Activated CD8-positive, alpha-beta T cell treated with anti-CD3 and anti-CD28 coated beads, Interleukin-2, amount 10 ng/mL, durations not matched to agents 7 days and 5 days (primary cell): ENCODE measurements at regions not wholly inside any gene's neighbourhood (a gene's known extent, or its start where the extent isn't known, plus 50 kb on each side); places are given as distances from the start of the nearest gene placed in this dataset.
"Not testable (repeated sequence)": the region's sequence is repeated elsewhere in the genome, so short reads cannot be mapped to it uniquely, and the experiment has no call there.

Source experiments
- ATAC-seq: fragments of 150-1000 bp; cut with Tn5 transposase; one replicate; pipeline ENCODE4 v1.10.0; 2021; ENCODE audit warnings: moderate library complexity
- CTCF ChIA-PET: fragments of 350-600 bp; sonication (Branson Sonifier 250); formaldehyde crosslinking; loops from one replicate; lab custom pipeline; 2021; ENCODE audit warnings: antibody characterized with exemption; lab: Charles Lee
- POLR2A ChIA-PET: fragments of 350-600 bp; sonication (Branson Sonifier 250); formaldehyde crosslinking; loops from one replicate; lab custom pipeline; 2021; ENCODE audit warnings: antibody characterized with exemption; lab: Charles Lee
- DNase-seq: peaks from one replicate; pipeline ENCODE4 v3.0.0-alpha.2; 2020
- H3K27ac Mint-ChIP-seq: one replicate; pipeline ENCODE4 v1.8.0; 2021; ENCODE audit warnings: mild to moderate bottlenecking, mixed read lengths
- H3K27me3 Mint-ChIP-seq: one replicate; pipeline ENCODE4 v1.8.0; 2021; ENCODE audit warnings: low read depth, mixed read lengths
- H3K36me3 Mint-ChIP-seq: one replicate; pipeline ENCODE4 v1.8.0; 2021; ENCODE audit warnings: low read depth, mixed read lengths
- H3K4me1 Mint-ChIP-seq: one replicate; pipeline ENCODE4 v1.8.0; 2021; ENCODE audit warnings: low read depth, mixed read lengths
- H3K4me3 Mint-ChIP-seq: one replicate; pipeline ENCODE4 v1.8.0; 2021; ENCODE audit warnings: mild to moderate bottlenecking, mixed read lengths
- H3K9me3 Mint-ChIP-seq: one replicate; pipeline ENCODE4 v1.8.0; 2022; ENCODE audit warnings: mixed read lengths; ENCODE audit not compliant: insufficient read depth

- Mint-ChIP-seq H3K27me3 (no peaks in the 10 kb centered on the region), H3K36me3 (no peaks in the 10 kb centered on the region), H3K4me1 (no peaks in the 10 kb centered on the region), H3K27ac (no peak overlapping the region), H3K4me3 (no peak overlapping the region), H3K9me3 (no peaks in the 10 kb centered on the region)
- POLR2A ChIA-PET: no interaction called here
- no peak for ATAC-seq
- no peak for DNase-seq
- CTCF ChIA-PET: no interaction called here
Measured at GRCh38 chr3:26293329-26293844, 329.2 kb upstream of the LRRC3B start.

- no peak for ATAC-seq
- POLR2A ChIA-PET: no interaction called here
- peaks cover 9% of the 10 kb centered on the region for H3K9me3 Mint-ChIP-seq
- no peak overlapping the region for H3K4me3 Mint-ChIP-seq
- H3K27ac Mint-ChIP-seq: no peak overlapping the region
- no peak for DNase-seq
- CTCF ChIA-PET: no interaction called here
- H3K27me3 Mint-ChIP-seq: no peaks in the 10 kb centered on the region
- no peaks in the 10 kb centered on the region for H3K4me1 Mint-ChIP-seq
- H3K36me3 Mint-ChIP-seq: no peaks in the 10 kb centered on the region
Measured at GRCh38 chr3:26307192-26307591, 315.4 kb upstream of the LRRC3B start.

- H3K9me3 Mint-ChIP-seq: peaks cover 4% of the 10 kb centered on the region
- no peak for ATAC-seq
- CTCF ChIA-PET: no interaction called here
- no peak for DNase-seq
- H3K27ac Mint-ChIP-seq: no peak overlapping the region
- POLR2A ChIA-PET: no interaction called here
- no peaks in the 10 kb centered on the region for H3K36me3 Mint-ChIP-seq
- no peak overlapping the region for H3K4me3 Mint-ChIP-seq
- no peaks in the 10 kb centered on the region for H3K4me1 Mint-ChIP-seq
- no peaks in the 10 kb centered on the region for H3K27me3 Mint-ChIP-seq
Measured at GRCh38 chr3:26307787-26308186, 314.8 kb upstream of the LRRC3B start.

- CTCF ChIA-PET: no interaction called here
- no peaks in the 10 kb centered on the region for H3K36me3 Mint-ChIP-seq
- POLR2A ChIA-PET: no interaction called here
- ATAC-seq (no peak), DNase-seq (no peak)
- no peaks in the 10 kb centered on the region for H3K27me3 Mint-ChIP-seq
- H3K4me3 Mint-ChIP-seq: no peak overlapping the region
- no peak overlapping the region for H3K27ac Mint-ChIP-seq
- H3K9me3 Mint-ChIP-seq: peaks cover 4% of the 10 kb centered on the region
- H3K4me1 Mint-ChIP-seq: no peaks in the 10 kb centered on the region
Measured at GRCh38 chr3:26308454-26308853, 314.1 kb upstream of the LRRC3B start.

GRCh38 chr3:26309536-26309935, 313.0 kb upstream of the LRRC3B start:
- H3K27ac Mint-ChIP-seq, H3K27me3 Mint-ChIP-seq, DNase-seq, POLR2A ChIA-PET, H3K4me3 Mint-ChIP-seq, ATAC-seq, CTCF ChIA-PET, H3K9me3 Mint-ChIP-seq, H3K36me3 Mint-ChIP-seq, H3K4me1 Mint-ChIP-seq: not testable (repeated sequence)

GRCh38 chr3:26312816-26313215, 309.8 kb upstream of the LRRC3B start:
- POLR2A ChIA-PET: no interaction called here
- CTCF ChIA-PET: no interaction called here
- ATAC-seq: no peak
- Mint-ChIP-seq H3K27ac (no peak overlapping the region), H3K4me3 (no peak overlapping the region), H3K36me3 (no peaks in the 10 kb centered on the region), H3K4me1 (no peaks in the 10 kb centered on the region), H3K27me3 (no peaks in the 10 kb centered on the region), H3K9me3 (peaks cover 9% of the 10 kb centered on the region)
- no peak for DNase-seq

GRCh38 chr3:26316472-26316871, 306.1 kb upstream of the LRRC3B start:
- Mint-ChIP-seq H3K9me3 (peaks cover 14% of the 10 kb centered on the region), H3K4me1 (no peaks in the 10 kb centered on the region), H3K27me3 (no peaks in the 10 kb centered on the region), H3K27ac (no peak overlapping the region), H3K36me3 (no peaks in the 10 kb centered on the region), H3K4me3 (no peak overlapping the region)
- no peak for DNase-seq
- ChIA-PET POLR2A (no interaction called here), CTCF (no interaction called here)
- ATAC-seq: no peak

GRCh38 chr3:26323741-26324140, 298.8 kb upstream of the LRRC3B start:
- H3K27me3 Mint-ChIP-seq, ATAC-seq, H3K9me3 Mint-ChIP-seq, H3K4me3 Mint-ChIP-seq, H3K4me1 Mint-ChIP-seq, H3K27ac Mint-ChIP-seq, CTCF ChIA-PET, DNase-seq, H3K36me3 Mint-ChIP-seq, POLR2A ChIA-PET: not testable (repeated sequence)

GRCh38 chr3:26340001-26340400, 282.6 kb upstream of the LRRC3B start:
- Mint-ChIP-seq H3K4me1 (no peaks in the 10 kb centered on the region), H3K9me3 (peaks cover 7% of the 10 kb centered on the region), H3K27me3 (no peaks in the 10 kb centered on the region), H3K36me3 (no peaks in the 10 kb centered on the region), H3K27ac (no peak overlapping the region), H3K4me3 (no peak overlapping the region)
- CTCF ChIA-PET: no interaction called here
- ATAC-seq (no peak), DNase-seq (no peak)
- POLR2A ChIA-PET: no interaction called here

- Mint-ChIP-seq H3K36me3 (no peaks in the 10 kb centered on the region), H3K9me3 (peaks cover 7% of the 10 kb centered on the region), H3K4me3 (no peak overlapping the region), H3K27me3 (no peaks in the 10 kb centered on the region), H3K27ac (no peak overlapping the region), H3K4me1 (no peaks in the 10 kb centered on the region)
- POLR2A ChIA-PET: no interaction called here
- DNase-seq: no peak
- ATAC-seq: no peak
- CTCF ChIA-PET: no interaction called here
Measured at GRCh38 chr3:26343647-26344046, 278.9 kb upstream of the LRRC3B start.

GRCh38 chr3:26345613-26346012, 277.0 kb upstream of the LRRC3B start:
- DNase-seq (no peak), ATAC-seq (no peak)
- ChIA-PET POLR2A (no interaction called here), CTCF (no interaction called here)
- no peaks in the 10 kb centered on the region for H3K36me3 Mint-ChIP-seq
- peaks cover 13% of the 10 kb centered on the region for H3K9me3 Mint-ChIP-seq
- H3K27me3 Mint-ChIP-seq: no peaks in the 10 kb centered on the region
- H3K4me1 Mint-ChIP-seq: no peaks in the 10 kb centered on the region
- no peak overlapping the region for H3K27ac Mint-ChIP-seq
- no peak overlapping the region for H3K4me3 Mint-ChIP-seq

GRCh38 chr3:26346497-26346896, 276.1 kb upstream of the LRRC3B start:
- Mint-ChIP-seq H3K9me3 (peaks cover 20% of the 10 kb centered on the region), H3K36me3 (no peaks in the 10 kb centered on the region), H3K27me3 (no peaks in the 10 kb centered on the region), H3K27ac (no peak overlapping the region), H3K4me1 (no peaks in the 10 kb centered on the region), H3K4me3 (no peak overlapping the region)
- no peak for ATAC-seq
- ChIA-PET CTCF (no interaction called here), POLR2A (no interaction called here)
- no peak for DNase-seq

- H3K36me3 Mint-ChIP-seq: no peaks in the 10 kb centered on the region
- H3K9me3 Mint-ChIP-seq: peaks cover 13% of the 10 kb centered on the region
- ATAC-seq (no peak), DNase-seq (no peak)
- H3K4me3 Mint-ChIP-seq: no peak overlapping the region
- no peak overlapping the region for H3K27ac Mint-ChIP-seq
- H3K27me3 Mint-ChIP-seq: no peaks in the 10 kb centered on the region
- ChIA-PET POLR2A (no interaction called here), CTCF (no interaction called here)
- no peaks in the 10 kb centered on the region for H3K4me1 Mint-ChIP-seq
Measured at GRCh38 chr3:26347150-26347549, 275.4 kb upstream of the LRRC3B start.
